ENCODE measurements at regions not wholly inside any gene's neighbourhood (a gene's known extent, or its start where the extent isn't known, plus 50 kb on each side); places are given as distances from the start of the nearest gene placed in this dataset.

GRCh38 chr1:47674189-47674588 is 236.3 kb downstream of the FOXD2 start:
- no peak for DNase-seq

- DNase-seq: no peak
These were observed 237.3 kb downstream of the FOXD2 start for GRCh38 chr1:47675047-47675675.

- DNase-seq: no peak
These were observed 237.9 kb downstream of the FOXD2 start for GRCh38 chr1:47675721-47676120.

GRCh38 chr1:47676311-47677054 is 238.6 kb downstream of the FOXD2 start:
- DNase-seq: no peak

- DNase-seq: no peak
These were observed 239.5 kb downstream of the FOXD2 start for GRCh38 chr1:47677241-47677940.

GRCh38 chr1:47678464-47678980 is 240.7 kb downstream of the FOXD2 start:
- DNase-seq: no peak

- DNase-seq: no peak
These were observed 241.5 kb downstream of the FOXD2 start for GRCh38 chr1:47679301-47679791.

- DNase-seq: no peak
These were observed 242.0 kb downstream of the FOXD2 start for GRCh38 chr1:47679826-47680225.

- no peak for DNase-seq
These were observed 243.1 kb downstream of the FOXD2 start for GRCh38 chr1:47680815-47681475.

- DNase-seq: no peak
These were observed 243.9 kb downstream of the FOXD2 start for GRCh38 chr1:47681735-47682134.

- no peak for DNase-seq
These were observed 244.4 kb downstream of the FOXD2 start for GRCh38 chr1:47682198-47682597.

GRCh38 chr1:47682786-47683350 is 245.0 kb downstream of the FOXD2 start:
- DNase-seq: no peak

GRCh38 chr1:47683401-47683800 is 245.6 kb downstream of the FOXD2 start:
- DNase-seq: no peak

GRCh38 chr1:47684518-47684917 is 246.7 kb downstream of the FOXD2 start:
- DNase-seq: no peak

GRCh38 chr1:47684964-47685762 is 247.3 kb downstream of the FOXD2 start:
- DNase-seq: no peak

- DNase-seq: no peak
These were observed 247.9 kb downstream of the FOXD2 start for GRCh38 chr1:47685763-47686066.

- DNase-seq: no peak
These were observed 249.1 kb downstream of the FOXD2 start for GRCh38 chr1:47686731-47687630.

- DNase-seq: no peak
These were observed 250.0 kb downstream of the FOXD2 start for GRCh38 chr1:47687631-47688460.

- no peak for DNase-seq
These were observed 250.8 kb downstream of the FOXD2 start for GRCh38 chr1:47688461-47689296.
